H9 (cell line): ENCODE measurements at regions not wholly inside any gene's neighbourhood (a gene's known extent, or its start where the extent isn't known, plus 50 kb on each side); places are given as distances from the start of the nearest gene placed in this dataset.

ENCODE experiments used
- DNase-seq: peaks from one replicate; pipeline ENCODE4 v3.0.0-alpha.2; 2017
- H2AFZ ChIP-seq: one replicate; pipeline ENCODE4 v1.6.1; 2013; ENCODE audit warnings: mild to moderate bottlenecking, low read length, control low read depth, moderate library complexity
- H2AK5ac ChIP-seq: 2 replicates; pipeline ENCODE4 v1.6.1; 2013; ENCODE audit warnings: low read length, control low read depth, mixed read lengths; ENCODE audit not compliant: insufficient read length
- H2BK120ac ChIP-seq: one replicate; pipeline ENCODE4 v1.6.1; 2013; ENCODE audit warnings: low read depth, mild to moderate bottlenecking, low read length, control low read depth, inconsistent platforms; ENCODE audit not compliant: poor library complexity, severe bottlenecking
- H2BK12ac ChIP-seq: 2 replicates; pipeline ENCODE4 v1.6.1; 2013; ENCODE audit warnings: low read length, control low read depth, mixed read lengths, low read depth; ENCODE audit not compliant: insufficient read length
- H2BK15ac ChIP-seq: 2 replicates; pipeline ENCODE4 v1.6.1; 2013; ENCODE audit warnings: low read depth, low read length, control low read depth
- H2BK20ac ChIP-seq: one replicate; pipeline ENCODE4 v1.6.1; 2013; ENCODE audit warnings: low read depth, mild to moderate bottlenecking, low read length, control low read depth, inconsistent platforms; ENCODE audit not compliant: poor library complexity, severe bottlenecking
- H2BK5ac ChIP-seq: 2 replicates; pipeline ENCODE4 v1.6.1; 2013; ENCODE audit warnings: low read length, control low read depth, mixed read lengths; ENCODE audit not compliant: insufficient read length
- H3K14ac ChIP-seq: 2 replicates; pipeline ENCODE4 v1.6.1; 2013; ENCODE audit warnings: low read length, control low read depth; ENCODE audit not compliant: insufficient read depth
- H3K18ac ChIP-seq: 2 replicates; pipeline ENCODE4 v1.6.1; 2013; ENCODE audit warnings: low read depth, mild to moderate bottlenecking, mixed read lengths, low read length, control low read depth; ENCODE audit not compliant: insufficient read length
- H3K23ac ChIP-seq: 2 replicates; pipeline ENCODE4 v1.6.1; 2013; ENCODE audit warnings: low read length, control low read depth, mixed read lengths, low read depth; ENCODE audit not compliant: insufficient read length
- H3K23me2 ChIP-seq: 2 replicates; pipeline ENCODE4 v1.6.1; 2013; ENCODE audit warnings: low read depth, mild to moderate bottlenecking, mixed read lengths, low read length, control low read depth; ENCODE audit not compliant: insufficient read length, poor library complexity, severe bottlenecking
- H3K27ac ChIP-seq: 2 replicates; pipeline ENCODE4 v1.5.1; 2013; ENCODE audit warnings: low read length, control low read depth, mixed read lengths, low read depth; ENCODE audit not compliant: insufficient read length
- H3K27me3 ChIP-seq: 2 replicates; pipeline ENCODE4 v1.6.1; 2013; ENCODE audit warnings: low read length, control low read depth, inconsistent platforms; ENCODE audit not compliant: insufficient read depth
- H3K4ac ChIP-seq: 2 replicates; pipeline ENCODE4 v1.6.1; 2013; ENCODE audit warnings: low read depth, mild to moderate bottlenecking, control low read depth, inconsistent platforms, low read length, moderate library complexity
- H3K4me1 ChIP-seq: 2 replicates; pipeline ENCODE4 v1.6.1; 2013; ENCODE audit warnings: low read length, control low read depth, inconsistent platforms; ENCODE audit not compliant: insufficient read depth
- H3K4me2 ChIP-seq: 2 replicates; pipeline ENCODE4 v1.6.1; 2013; ENCODE audit warnings: low read length, control low read depth, mixed read lengths; ENCODE audit not compliant: insufficient read length, insufficient read depth
- H3K56ac ChIP-seq: 2 replicates; pipeline ENCODE4 v1.6.1; 2013; ENCODE audit warnings: low read depth, mild to moderate bottlenecking, mixed read lengths, low read length, control low read depth; ENCODE audit not compliant: insufficient read length
- H3K79me1 ChIP-seq: 2 replicates; pipeline ENCODE4 v1.6.1; 2013; ENCODE audit warnings: low read depth, mild to moderate bottlenecking, moderate library complexity, low read length, control low read depth, inconsistent platforms; ENCODE audit not compliant: insufficient read depth, poor library complexity, severe bottlenecking
- H3K79me2 ChIP-seq: 2 replicates; pipeline ENCODE4 v1.6.1; 2013; ENCODE audit warnings: low read length, control low read depth, inconsistent platforms; ENCODE audit not compliant: insufficient read depth
- H3K9ac ChIP-seq: 2 replicates; pipeline ENCODE4 v1.6.1; 2013; ENCODE audit warnings: low read length, control low read depth, mixed read lengths; ENCODE audit not compliant: insufficient read length; ENCODE audit errors: extremely low read depth
- H3K9me3 ChIP-seq: one replicate; pipeline ENCODE4 v1.6.1; 2013; ENCODE audit warnings: low read depth, low read length, inconsistent platforms; ENCODE audit not compliant: control insufficient read depth
- H3T11ph ChIP-seq: one replicate; pipeline ENCODE4 v1.6.1; 2013; ENCODE audit warnings: mild to moderate bottlenecking, low read length, control low read depth, inconsistent platforms
- H4K20me1 ChIP-seq: one replicate; pipeline ENCODE4 v1.6.1; 2013; ENCODE audit not compliant: control insufficient read depth, insufficient read length, insufficient read depth
- H4K5ac ChIP-seq: 2 replicates; pipeline ENCODE4 v1.6.1; 2013; ENCODE audit warnings: low read depth, mild to moderate bottlenecking, mixed read lengths, low read length, control low read depth; ENCODE audit not compliant: insufficient read length
- H4K8ac ChIP-seq: replicated peaks from 2 replicates; pipeline ENCODE4 v1.6.1; 2013; ENCODE audit warnings: low read length, control low read depth, mixed read lengths, low read depth; ENCODE audit not compliant: insufficient read length
- H4K91ac ChIP-seq: 2 replicates; pipeline ENCODE4 v1.6.1; 2013; ENCODE audit warnings: low read depth, mild to moderate bottlenecking, moderate library complexity, mixed read lengths, low read length, control low read depth; ENCODE audit not compliant: insufficient read length
- H3K27ac Mint-ChIP-seq, 3 experiments: 2 replicates in 2 of 3; 3 replicates in 1 of 3; pipeline ENCODE4 v1.8.0; 2020 to 2021; ENCODE audit warnings: mixed read lengths in 3 of 3, mild to moderate bottlenecking in 1 of 3, moderate library complexity in 1 of 3
- H3K27me3 Mint-ChIP-seq: 2 replicates; pipeline ENCODE4 v1.8.0; 2021; ENCODE audit warnings: low read depth, mild to moderate bottlenecking, moderate library complexity, mixed read lengths
- H3K36me3 Mint-ChIP-seq, 3 experiments: 2 replicates in 2 of 3; 3 replicates in 1 of 3; pipeline ENCODE4 v1.8.0; 2020 to 2021; ENCODE audit warnings: low read depth in 3 of 3, mixed read lengths in 3 of 3; ENCODE audit not compliant: insufficient read depth in 1 of 3
- H3K4me1 Mint-ChIP-seq, 2 experiments: 2 replicates each; pipeline ENCODE4 v1.8.0; 2020; ENCODE audit warnings: mixed read lengths in 2 of 2
- H3K4me3 Mint-ChIP-seq, 2 experiments: 2 replicates in 1 of 2; 3 replicates in 1 of 2; pipeline ENCODE4 v1.8.0; 2020 to 2021; ENCODE audit warnings: mild to moderate bottlenecking in 2 of 2, mixed read lengths in 2 of 2, moderate library complexity in 1 of 2
- H3K9me3 Mint-ChIP-seq, 2 experiments: 2 replicates in 1 of 2; 3 replicates in 1 of 2; pipeline ENCODE4 v1.8.0; 2020; ENCODE audit warnings: mild to moderate bottlenecking in 2 of 2, mixed read lengths in 2 of 2, moderate library complexity in 1 of 2
- WGBS: extraction: QIAGEN DNeasy Blood & Tissue Kit; methylation state at CpG from one replicate; pipeline ENCODE4 v1.1.7; 2013; ENCODE audit warnings: missing lambda C conversion rate, low lambda C conversion rate, mixed read lengths; ENCODE audit not compliant: insufficient read length; ENCODE audit errors: extremely low coverage; 5-methylcytosine and 5-hydroxymethylcytosine counted together
- TF ChIP-seq, protein P1 (sequence below): fragments of 200-600 bp; sonication (generic); conservative IDR thresholded peaks from 3 replicates; pipeline ENCODE4 v1.8.0; 2021; ENCODE audit warnings: antibody characterized with exemption, mild to moderate bottlenecking

DNA sequence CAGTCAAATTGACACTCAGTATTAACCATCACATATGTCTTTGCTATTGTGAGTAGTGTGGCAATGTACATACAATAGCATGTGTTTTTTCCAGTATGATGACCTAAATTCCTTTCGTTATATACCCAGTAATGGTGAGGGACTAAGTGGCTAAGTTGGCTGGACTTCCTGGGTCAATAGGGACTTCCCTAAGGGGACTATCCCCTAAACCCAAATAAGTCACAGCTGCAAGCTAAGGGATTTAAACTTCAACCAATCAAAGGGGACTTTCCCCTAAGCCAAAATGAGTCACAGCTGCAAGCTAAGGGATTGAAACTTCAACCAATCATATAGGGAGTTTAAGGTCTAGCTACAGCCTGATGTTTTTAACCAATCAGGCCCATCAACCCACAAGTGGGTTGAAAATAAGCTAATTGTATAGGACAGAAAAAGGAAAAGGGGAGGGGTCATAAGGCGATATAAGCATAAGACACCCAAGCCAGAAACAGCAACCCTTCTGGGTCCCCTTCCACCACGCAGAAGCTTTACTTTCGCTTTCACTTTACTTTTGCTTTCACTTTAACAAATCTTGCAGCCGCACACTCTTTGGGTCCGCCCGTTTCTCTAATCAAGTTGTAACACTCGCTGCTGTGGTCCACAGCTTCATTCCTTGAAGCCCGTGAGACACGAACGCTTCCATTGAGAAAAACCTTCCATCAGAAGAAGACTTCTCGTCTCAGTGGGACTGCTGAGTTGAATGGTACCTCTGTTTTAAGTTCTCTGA lies 404.4 kb downstream of the FLRT2 start:
- Mint-ChIP-seq H3K36me3 (peaks cover 5 to 16% (median 8%) of the 10 kb centered on the region in 3 experiments), H3K4me3 (no peak overlapping the region), H3K4me1 (peaks cover 0 to 2% of the 10 kb centered on the region in 2 experiments; a peak in 1 of 4 replicates), H3K27me3 (no peaks in the 10 kb centered on the region), H3K9me3 (peaks cover 13% of the 10 kb centered on the region in 2 experiments), H3K27ac (peak overlapping the region in 1 of 3 experiments; percentile 79; a peak in 1 of 7 replicates)
- no peak overlapping the region for H3T11ph ChIP-seq
- no peak overlapping the region for H2AK5ac ChIP-seq
- no peak overlapping the region for H3K23ac ChIP-seq
- H3K23me2 ChIP-seq = no peaks in the 10 kb centered on the region
- DNase-seq = no peak
- no peak overlapping the region for H3K4me2 ChIP-seq
- no CpG with 5 or more reads among the region's 12 CpGs for WGBS
- no peak overlapping the region for H2BK15ac ChIP-seq
- no peaks in the 10 kb centered on the region for H3K79me2 ChIP-seq
- H3K4me1 ChIP-seq = no peaks in the 10 kb centered on the region
- no peak overlapping the region for H4K8ac ChIP-seq
- H3K9ac ChIP-seq = no peak overlapping the region
- H3K4ac ChIP-seq = no peak overlapping the region
- H3K27ac ChIP-seq = no peak overlapping the region
- H3K9me3 ChIP-seq = no peaks in the 10 kb centered on the region
- no peaks in the 10 kb centered on the region for H3K79me1 ChIP-seq
- no peak overlapping the region for H3K18ac ChIP-seq
- no peaks in the 10 kb centered on the region for H3K27me3 ChIP-seq
- H2AFZ ChIP-seq = no peak overlapping the region
- H4K20me1 ChIP-seq = no peaks in the 10 kb centered on the region
- no peak overlapping the region for H4K5ac ChIP-seq
- H2BK120ac ChIP-seq = no peak overlapping the region
- H3K56ac ChIP-seq = no peak overlapping the region
- no peak overlapping the region for H2BK20ac ChIP-seq
- H4K91ac ChIP-seq = no peak overlapping the region
- H2BK5ac ChIP-seq = no peak overlapping the region
- H2BK12ac ChIP-seq = no peak overlapping the region
- H3K14ac ChIP-seq = no peak overlapping the region
- TF ChIP-seq, protein P1, sequence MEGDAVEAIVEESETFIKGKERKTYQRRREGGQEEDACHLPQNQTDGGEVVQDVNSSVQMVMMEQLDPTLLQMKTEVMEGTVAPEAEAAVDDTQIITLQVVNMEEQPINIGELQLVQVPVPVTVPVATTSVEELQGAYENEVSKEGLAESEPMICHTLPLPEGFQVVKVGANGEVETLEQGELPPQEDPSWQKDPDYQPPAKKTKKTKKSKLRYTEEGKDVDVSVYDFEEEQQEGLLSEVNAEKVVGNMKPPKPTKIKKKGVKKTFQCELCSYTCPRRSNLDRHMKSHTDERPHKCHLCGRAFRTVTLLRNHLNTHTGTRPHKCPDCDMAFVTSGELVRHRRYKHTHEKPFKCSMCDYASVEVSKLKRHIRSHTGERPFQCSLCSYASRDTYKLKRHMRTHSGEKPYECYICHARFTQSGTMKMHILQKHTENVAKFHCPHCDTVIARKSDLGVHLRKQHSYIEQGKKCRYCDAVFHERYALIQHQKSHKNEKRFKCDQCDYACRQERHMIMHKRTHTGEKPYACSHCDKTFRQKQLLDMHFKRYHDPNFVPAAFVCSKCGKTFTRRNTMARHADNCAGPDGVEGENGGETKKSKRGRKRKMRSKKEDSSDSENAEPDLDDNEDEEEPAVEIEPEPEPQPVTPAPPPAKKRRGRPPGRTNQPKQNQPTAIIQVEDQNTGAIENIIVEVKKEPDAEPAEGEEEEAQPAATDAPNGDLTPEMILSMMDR = no peak
